ENCODE measurements at regions not wholly inside any gene's neighbourhood (a gene's known extent, or its start where the extent isn't known, plus 50 kb on each side); places are given as distances from the start of the nearest gene placed in this dataset.

GRCh38 chr6:114611696-114612095, 268.9 kb upstream of the HS3ST5 start:
- BruUV-seq (replicated peaks): no TSS peak
- Histone ChIP-seq H2AFZ (ENCODE audit: control insufficient read depth, low read depth, low read length) (no peak overlapping the region), H3K4me2 (ENCODE audit: control insufficient read depth, insufficient read depth) (no peak overlapping the region), H3K4me1 (ENCODE audit: control insufficient read depth, insufficient read depth, low read length) (no peaks in the 10 kb centered on the region), H4K20me1 (ENCODE audit: control insufficient read depth, insufficient read depth) (no peaks in the 10 kb centered on the region), H3K4me3 (no peak overlapping the region), H3K9me3 (replicated peaks; ENCODE audit: control insufficient read depth, insufficient read depth, low read length) (no peaks in the 10 kb centered on the region), H3K27ac (ENCODE audit: control insufficient read depth, insufficient read depth) (no peak overlapping the region), H3K79me2 (ENCODE audit: control insufficient read depth, insufficient read depth, low read length) (no peaks in the 10 kb centered on the region), H3K36me3 (ENCODE audit: control insufficient read depth in 2 of 2, insufficient read depth in 2 of 2, low read length in 1 of 2) (no peaks in the 10 kb centered on the region), H3K27me3 (replicated peaks in 1 of 2; ENCODE audit: control insufficient read depth in 2 of 2, insufficient read depth in 2 of 2, low read length in 1 of 2) (no peaks in the 10 kb centered on the region), H3K9ac (ENCODE audit: control insufficient read depth, insufficient read depth, low read length) (no peak overlapping the region)
- TF ChIP-seq WRNIP1 (IDR thresholded peaks at IDR 0.05; ENCODE audit: borderline replicate concordance, low read depth, low read length) (no peak), CUX1 (IDR thresholded peaks at IDR 0.05; ENCODE audit: insufficient replicate concordance, low read depth, low read length) (no peak), LARP7 (IDR thresholded peaks at IDR 0.05) (no peak), GABPA (IDR thresholded peaks at IDR 0.05; ENCODE audit: low read depth) (no peak), IRF5 (IDR thresholded peaks at IDR 0.05; ENCODE audit: borderline replicate concordance) (no peak), FOXM1 (IDR thresholded peaks at IDR 0.05; ENCODE audit: low read depth, low read length) (no peak), FOS (IDR thresholded peaks at IDR 0.05; ENCODE audit: borderline replicate concordance, extremely low read depth, insufficient read length) (no peak), POLR2A (IDR thresholded peaks at IDR 0.05; ENCODE audit: low read depth, low read length) (no peak), SKIL (IDR thresholded peaks at IDR 0.05; ENCODE audit: low read depth, poor library complexity, severe bottlenecking) (no peak), PML (IDR thresholded peaks at IDR 0.05; ENCODE audit: low read length) (no peak), ZNF384 (IDR thresholded peaks at IDR 0.05; ENCODE audit: borderline replicate concordance, low read depth, low read length) (no peak), CEBPZ (IDR thresholded peaks at IDR 0.05; ENCODE audit: low read depth, low read length) (no peak), ZNF207 (IDR thresholded peaks at IDR 0.05; ENCODE audit: borderline replicate concordance) (no peak), CREB1 (IDR thresholded peaks at IDR 0.05; ENCODE audit: low read depth) (no peak)
- ChIA-PET POLR2A (no interaction called here), RAD21 (ENCODE audit: unreplicated experiment) (no interaction called here), CTCF (no interaction called here), SMC1A (ENCODE audit: uncharacterized antibody, unreplicated experiment) (no interaction called here)
- FAIRE-seq: no peak
- no peak for ATAC-seq
- DNase-seq (ENCODE audit: low read depth, low spot score): no peak
- intact Hi-C loops (cut with micrococcal nuclease; ENCODE audit: unreplicated experiment) (no loop called here), in situ Hi-C loops (cut with MboI) (no loop called here)
